ENCODE measurements at regions not wholly inside any gene's neighbourhood (a gene's known extent, or its start where the extent isn't known, plus 50 kb on each side); places are given as distances from the start of the nearest gene placed in this dataset.

- no peak for TF ChIP-seq CTCF (IDR thresholded peaks at IDR 0.05)
- TF ChIP-seq POLR2A (IDR thresholded peaks at IDR 0.05) = no peak
These were observed 107.6 kb upstream of the MED13 start for GRCh38 chr17:62172492-62173291.
